ENCODE measurements at regions not wholly inside any gene's neighbourhood (a gene's known extent, or its start where the extent isn't known, plus 50 kb on each side); places are given as distances from the start of the nearest gene placed in this dataset.

DNA sequence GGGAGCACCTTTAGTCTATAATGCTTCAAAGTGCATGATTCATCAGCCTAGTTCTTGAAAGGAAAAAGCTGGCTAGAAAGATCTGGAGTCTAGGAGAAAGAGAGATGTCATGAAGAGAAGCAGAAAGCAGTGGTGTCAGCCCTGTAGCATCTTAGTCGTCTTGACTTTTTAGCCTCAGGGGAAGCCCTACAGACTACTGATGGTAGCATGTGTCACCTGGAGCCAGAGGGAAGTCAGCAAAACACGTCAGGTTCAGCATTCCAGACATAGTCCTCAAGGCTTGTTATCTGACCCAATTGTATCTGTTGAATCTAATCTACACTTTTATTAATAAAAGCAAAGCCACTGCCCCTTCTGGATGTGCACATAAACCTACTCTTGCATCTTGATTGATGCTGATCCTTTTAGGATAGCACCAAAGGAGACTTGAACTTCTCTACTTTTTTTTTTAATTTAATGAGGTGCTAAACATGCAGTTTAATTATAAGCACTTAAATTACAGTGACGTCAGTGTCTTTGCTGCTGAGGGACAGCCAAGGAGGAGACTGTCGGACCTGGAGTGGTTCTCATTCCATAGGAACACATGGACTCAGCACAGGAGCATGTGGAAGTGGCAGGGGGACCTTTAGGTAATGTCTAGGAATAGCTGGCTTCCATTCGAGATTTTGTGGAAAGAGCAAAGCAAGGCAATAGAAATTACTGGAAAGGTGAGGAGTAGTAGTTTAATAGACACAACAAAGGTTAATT is 525.5 kb upstream of the SGCG start:
- Histone ChIP-seq H3K27ac (no peak overlapping the region), H3K4me3 (no peak overlapping the region)
- DNase-seq, result no peak

DNA sequence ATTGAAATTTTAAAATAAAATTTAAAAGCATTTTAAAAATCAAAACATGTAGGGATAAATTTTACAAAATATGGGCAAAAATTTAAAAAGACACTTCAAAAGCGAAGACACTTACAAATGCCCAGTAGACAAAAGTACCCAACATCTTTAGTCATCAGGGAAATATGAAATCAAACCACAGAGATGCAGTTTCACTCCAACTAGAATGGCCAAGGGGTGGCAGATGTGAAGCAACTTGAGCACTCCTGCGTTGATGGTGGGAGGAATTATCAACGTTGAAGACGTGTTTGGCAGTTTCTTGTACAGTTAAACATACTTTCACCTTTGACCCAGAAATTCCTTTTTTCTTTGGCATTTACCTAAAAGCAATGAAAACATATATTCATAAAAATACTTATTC is 518.0 kb upstream of the SGCG start:
- TF ChIP-seq POLR2A (IDR thresholded peaks at IDR 0.05), result no peak
- TF ChIP-seq CTCF (IDR thresholded peaks at IDR 0.05), result no peak
- H3K27me3 ChIP-seq, result no peaks in the 10 kb centered on the region
- H3K9me3 ChIP-seq, result no peaks in the 10 kb centered on the region
- H3K36me3 ChIP-seq, result no peaks in the 10 kb centered on the region
- no peak overlapping the region for H3K4me3 ChIP-seq
- H3K4me1 ChIP-seq, result no peaks in the 10 kb centered on the region
- no peak for DNase-seq
- H3K27ac ChIP-seq, result no peak overlapping the region

More for the DNA sequence above, 525.5 kb upstream of the SGCG start:
- Histone ChIP-seq H3K9me3 (no peaks in the 10 kb centered on the region), H3K4me1 (no peaks in the 10 kb centered on the region), H3K27me3 (no peaks in the 10 kb centered on the region), H3K36me3 (no peaks in the 10 kb centered on the region)
- TF ChIP-seq POLR2A (IDR thresholded peaks at IDR 0.05) (no peak), CTCF (IDR thresholded peaks at IDR 0.05) (no peak)

- no peak for TF ChIP-seq POLR2A (IDR thresholded peaks at IDR 0.05)
- TF ChIP-seq CTCF (IDR thresholded peaks at IDR 0.05), result no peak
- H3K27me3 ChIP-seq, result no peaks in the 10 kb centered on the region
- no peaks in the 10 kb centered on the region for H3K4me1 ChIP-seq
- H3K4me3 ChIP-seq, result no peak overlapping the region
- DNase-seq, result no peak
- no peak overlapping the region for H3K27ac ChIP-seq
- H3K9me3 ChIP-seq, result no peaks in the 10 kb centered on the region
- no peaks in the 10 kb centered on the region for H3K36me3 ChIP-seq
Measured at GRCh38 chr13:22665506-22665905, 515.3 kb upstream of the SGCG start.

- Histone ChIP-seq H3K36me3 (no peaks in the 10 kb centered on the region), H3K9me3 (peaks cover 0 to 7% (median 0%) of the 10 kb centered on the region in 4 donors), H3K4me1 (no peaks in the 10 kb centered on the region), H3K27ac (no peak overlapping the region), H3K27me3 (no peaks in the 10 kb centered on the region), H3K4me3 (no peak overlapping the region)
- DNase-seq, result no peak
- TF ChIP-seq POLR2A (IDR thresholded peaks at IDR 0.05), result no peak
- no peak for TF ChIP-seq CTCF (IDR thresholded peaks at IDR 0.05)
Measured at GRCh38 chr13:22690756-22691155, 490.0 kb upstream of the SGCG start.

DNA sequence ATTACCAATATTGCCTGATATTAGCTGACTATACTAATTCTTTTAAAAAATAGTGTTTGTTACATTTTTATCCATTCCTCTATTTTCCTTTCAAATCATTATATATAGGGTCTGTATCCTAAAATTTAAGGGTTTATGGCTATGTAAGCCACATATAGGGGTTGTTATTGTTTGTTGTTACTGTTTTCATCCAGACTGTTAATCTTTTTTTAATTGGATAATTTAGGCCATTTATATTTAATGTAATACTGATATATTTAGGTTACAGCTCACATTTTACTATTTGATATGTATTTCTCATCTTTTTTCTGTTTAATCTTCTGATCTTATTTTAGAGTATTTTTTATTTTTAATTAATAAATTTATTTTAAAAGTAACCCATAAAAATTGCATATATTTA is 487.1 kb upstream of the SGCG start:
- no peak for DNase-seq
- H3K36me3 ChIP-seq, result no peaks in the 10 kb centered on the region
- H3K27me3 ChIP-seq, result no peaks in the 10 kb centered on the region
- no peak overlapping the region for H3K4me3 ChIP-seq
- H3K4me1 ChIP-seq, result no peaks in the 10 kb centered on the region
- no peak overlapping the region for H3K27ac ChIP-seq
- TF ChIP-seq CTCF (IDR thresholded peaks at IDR 0.05) (no peak), POLR2A (IDR thresholded peaks at IDR 0.05) (no peak)
- peaks cover 0 to 7% (median 0%) of the 10 kb centered on the region in 4 donors for H3K9me3 ChIP-seq
